ENCODE measurements at regions not wholly inside any gene's neighbourhood (a gene's known extent, or its start where the extent isn't known, plus 50 kb on each side); places are given as distances from the start of the nearest gene placed in this dataset.

GRCh38 chr1:177710696-177711620, 258.9 kb downstream of the SEC16B start:
- Histone ChIP-seq H3K4me3 (replicated peaks in 1 of 3; ENCODE audit: insufficient read depth in 1 of 3, low read depth in 2 of 3, low read length in 3 of 3) (no peak overlapping the region), H3K4me2 (ENCODE audit: low read depth, low read length) (no peak overlapping the region), H3K79me2 (ENCODE audit: insufficient read depth, low read length) (no peaks in the 10 kb centered on the region), H3K4me1 (ENCODE audit: insufficient read depth, low read length) (no peaks in the 10 kb centered on the region), H2AFZ (ENCODE audit: low read length) (no peak overlapping the region), H3K9ac (ENCODE audit: insufficient read depth, low read depth, low read length) (no peak overlapping the region), H4K20me1 (ENCODE audit: insufficient read depth, low read length) (no peaks in the 10 kb centered on the region), H3K27ac (ENCODE audit: extremely low read length, insufficient read depth, low read length) (no peak overlapping the region), H3K27me3 (ENCODE audit: control insufficient read depth in 1 of 2, insufficient read depth in 2 of 2, low read length in 2 of 2) (no peaks in the 10 kb centered on the region; a peak in 2 of 5 replicates), H3K36me3 (replicated peaks in 1 of 2; ENCODE audit: control insufficient read depth in 1 of 2, insufficient read depth in 2 of 2, low read length in 2 of 2) (no peaks in the 10 kb centered on the region), H3K9me3 (ENCODE audit: low read length) (no peaks in the 10 kb centered on the region)
- ChIA-PET CTCF (ENCODE audit: low intra/inter-chr PET ratio, low total read pairs) (no interaction called here), POLR2A (no interaction called here)
- no peak for FAIRE-seq
- BruUV-seq (replicated peaks) = no TSS peak
- intact Hi-C loops (cut with micrococcal nuclease; ENCODE audit: unreplicated experiment) (no loop called here), in situ Hi-C loops (cut with HindIII; ENCODE audit: extremely low pct_ligation_motif_present, low pct_unique_long_range_greater_than_20kb) (no loop called here)
- WGBS (ENCODE audit: low lambda C conversion rate) = 44% methylated on average over 17 of the region's 17 CpGs
- no peak for ATAC-seq
- DNase-seq (ENCODE audit: low spot score) = no peak
- TF ChIP-seq KAT7 (CRISPR knock-in tag; IDR thresholded peaks at IDR 0.05; ENCODE audit: borderline replicate concordance) = no peak
- TF ChIP-seq ZKSCAN5 (CRISPR knock-in tag; IDR thresholded peaks at IDR 0.05) = no peak
- no peak for TF ChIP-seq ZNF329 (CRISPR knock-in tag; IDR thresholded peaks at IDR 0.05; ENCODE audit: low read depth)
- no peak for TF ChIP-seq ZSCAN21 (CRISPR knock-in tag; IDR thresholded peaks at IDR 0.05; ENCODE audit: borderline replicate concordance)
- no peak for TF ChIP-seq HOXA5 (CRISPR knock-in tag; IDR thresholded peaks at IDR 0.05)

- no peaks in the 10 kb centered on the region for H3K9me3 ChIP-seq (ENCODE audit: low read length)
- intact Hi-C loops (cut with micrococcal nuclease; ENCODE audit: unreplicated experiment) (no loop called here), in situ Hi-C loops (cut with HindIII; ENCODE audit: extremely low pct_ligation_motif_present, low pct_unique_long_range_greater_than_20kb) (no loop called here)
- H3K79me2 ChIP-seq (ENCODE audit: insufficient read depth, low read length) = no peaks in the 10 kb centered on the region
- whole genome bisulfite sequencing (ENCODE audit: low lambda C conversion rate) = 20% methylated on average over 5 of the region's 5 CpGs
- CTCF ChIA-PET (ENCODE audit: low intra/inter-chr PET ratio, low total read pairs) = no interaction called here
- no peak overlapping the region for H3K27ac ChIP-seq (ENCODE audit: extremely low read length, insufficient read depth, low read length)
- H3K9ac ChIP-seq (ENCODE audit: insufficient read depth, low read depth, low read length) = no peak overlapping the region
- no peaks in the 10 kb centered on the region; a peak in 2 of 5 replicates for H3K27me3 ChIP-seq (ENCODE audit: control insufficient read depth in 1 of 2, insufficient read depth in 2 of 2, low read length in 2 of 2)
- BruUV-seq (replicated peaks) = no TSS peak
- H2AFZ ChIP-seq (ENCODE audit: low read length) = no peak overlapping the region
- no peaks in the 10 kb centered on the region for H3K36me3 ChIP-seq (replicated peaks in 1 of 2; ENCODE audit: control insufficient read depth in 1 of 2, insufficient read depth in 2 of 2, low read length in 2 of 2)
- H4K20me1 ChIP-seq (ENCODE audit: insufficient read depth, low read length) = no peaks in the 10 kb centered on the region
- ATAC-seq (no peak), FAIRE-seq (no peak), DNase-seq (ENCODE audit: low spot score) (no peak)
- POLR2A ChIA-PET = no interaction called here
- no peaks in the 10 kb centered on the region for H3K4me1 ChIP-seq (ENCODE audit: insufficient read depth, low read length)
- no peak overlapping the region for H3K4me2 ChIP-seq (ENCODE audit: low read depth, low read length)
- H3K4me3 ChIP-seq (replicated peaks in 1 of 3; ENCODE audit: insufficient read depth in 1 of 3, low read depth in 2 of 3, low read length in 3 of 3) = no peak overlapping the region
- TF ChIP-seq, protein P1, sequence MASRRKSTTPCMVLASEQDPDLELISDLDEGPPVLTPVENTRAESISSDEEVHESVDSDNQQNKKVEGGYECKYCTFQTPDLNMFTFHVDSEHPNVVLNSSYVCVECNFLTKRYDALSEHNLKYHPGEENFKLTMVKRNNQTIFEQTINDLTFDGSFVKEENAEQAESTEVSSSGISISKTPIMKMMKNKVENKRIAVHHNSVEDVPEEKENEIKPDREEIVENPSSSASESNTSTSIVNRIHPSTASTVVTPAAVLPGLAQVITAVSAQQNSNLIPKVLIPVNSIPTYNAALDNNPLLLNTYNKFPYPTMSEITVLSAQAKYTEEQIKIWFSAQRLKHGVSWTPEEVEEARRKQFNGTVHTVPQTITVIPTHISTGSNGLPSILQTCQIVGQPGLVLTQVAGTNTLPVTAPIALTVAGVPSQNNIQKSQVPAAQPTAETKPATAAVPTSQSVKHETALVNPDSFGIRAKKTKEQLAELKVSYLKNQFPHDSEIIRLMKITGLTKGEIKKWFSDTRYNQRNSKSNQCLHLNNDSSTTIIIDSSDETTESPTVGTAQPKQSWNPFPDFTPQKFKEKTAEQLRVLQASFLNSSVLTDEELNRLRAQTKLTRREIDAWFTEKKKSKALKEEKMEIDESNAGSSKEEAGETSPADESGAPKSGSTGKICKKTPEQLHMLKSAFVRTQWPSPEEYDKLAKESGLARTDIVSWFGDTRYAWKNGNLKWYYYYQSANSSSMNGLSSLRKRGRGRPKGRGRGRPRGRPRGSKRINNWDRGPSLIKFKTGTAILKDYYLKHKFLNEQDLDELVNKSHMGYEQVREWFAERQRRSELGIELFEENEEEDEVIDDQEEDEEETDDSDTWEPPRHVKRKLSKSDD (CRISPR knock-in tag; IDR thresholded peaks at IDR 0.05; ENCODE audit: low read depth) = no peak
- no peak for TF ChIP-seq MXI1 (IDR thresholded peaks at IDR 0.05; ENCODE audit: borderline replicate concordance, low read depth, low read length)
- no peak for TF ChIP-seq ZNF33A (CRISPR knock-in tag; IDR thresholded peaks at IDR 0.05; ENCODE audit: borderline replicate concordance)
- no peak for TF ChIP-seq HOXA9 (CRISPR knock-in tag; IDR thresholded peaks at IDR 0.05; ENCODE audit: borderline replicate concordance)
- TF ChIP-seq, protein P2, sequence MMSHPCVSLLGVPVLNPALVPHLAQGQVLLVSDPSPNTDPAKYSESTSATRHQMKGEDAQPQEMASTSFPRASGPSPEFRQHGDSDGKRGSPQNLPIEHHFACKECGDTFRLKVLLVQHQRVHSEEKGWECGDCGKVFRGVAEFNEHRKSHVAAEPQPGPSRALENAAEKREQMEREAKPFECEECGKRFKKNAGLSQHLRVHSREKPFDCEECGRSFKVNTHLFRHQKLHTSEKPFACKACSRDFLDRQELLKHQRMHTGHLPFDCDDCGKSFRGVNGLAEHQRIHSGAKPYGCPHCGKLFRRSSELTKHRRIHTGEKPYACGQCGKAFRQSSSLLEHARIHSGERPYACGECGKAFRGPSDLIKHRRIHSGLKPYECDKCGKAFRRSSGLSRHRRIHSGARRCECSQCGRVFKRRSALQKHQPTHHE (CRISPR knock-in tag; IDR thresholded peaks at IDR 0.05; ENCODE audit: borderline replicate concordance) = no peak
- no peak for TF ChIP-seq PTBP1 (IDR thresholded peaks at IDR 0.05; ENCODE audit: low read depth, low read length, poor library complexity, severe bottlenecking)
- no peak for TF ChIP-seq SP1 (IDR thresholded peaks at IDR 0.05)
- TF ChIP-seq SP1 (CRISPR knock-in tag; IDR thresholded peaks at IDR 0.05) = no peak
- no peak for TF ChIP-seq ZNF749 (CRISPR knock-in tag; IDR thresholded peaks at IDR 0.05; ENCODE audit: borderline replicate concordance)
- no peak for TF ChIP-seq PCBP1 (IDR thresholded peaks at IDR 0.05; ENCODE audit: borderline replicate concordance, low read depth, low read length)
Measured at GRCh38 chr1:177708406-177708805, 261.5 kb downstream of the SEC16B start.

Measured in HepG2 (cell line).